ENCODE measurements at regions not wholly inside any gene's neighbourhood (a gene's known extent, or its start where the extent isn't known, plus 50 kb on each side); places are given as distances from the start of the nearest gene placed in this dataset.

DNA sequence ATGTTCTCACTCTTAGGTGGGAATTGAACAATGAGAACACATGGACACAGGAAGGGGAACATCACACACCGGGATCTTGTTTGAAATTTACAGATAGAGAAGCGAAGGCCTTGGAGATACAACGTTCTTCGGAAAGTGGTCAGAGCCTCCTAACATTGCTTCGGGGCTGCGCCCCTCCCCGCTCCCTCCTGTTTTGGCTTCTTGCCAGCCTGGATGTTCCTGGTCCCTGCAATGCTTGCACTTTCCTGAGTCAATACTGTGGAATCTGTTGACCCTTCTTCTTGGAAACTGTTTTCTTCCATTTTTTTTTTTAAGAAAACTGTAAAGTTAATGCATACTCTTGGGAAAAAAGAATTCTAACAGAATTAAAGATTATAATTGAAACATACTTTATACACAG is 360.8 kb downstream of the SOCS6 start:
- DNase-seq (ENCODE audit: extremely low read depth, insufficient read length) = no peak
- Histone ChIP-seq H3K4me3 (replicated peaks; ENCODE audit: low read depth, low read length) (no peak overlapping the region), H3K27me3 (replicated peaks; ENCODE audit: control insufficient read depth, insufficient read depth, low read length) (no peaks in the 10 kb centered on the region), H3K36me3 (ENCODE audit: control insufficient read depth, insufficient read depth, low read length) (no peaks in the 10 kb centered on the region)
- no peak for TF ChIP-seq CTCF (IDR thresholded peaks at IDR 0.05; ENCODE audit: insufficient read depth, low read length, poor library complexity, severe bottlenecking)

GRCh38 chr18:70645971-70646370 is 357.1 kb downstream of the SOCS6 start:
- Histone ChIP-seq H3K36me3 (ENCODE audit: control insufficient read depth, insufficient read depth, low read length) (no peaks in the 10 kb centered on the region), H3K27me3 (replicated peaks; ENCODE audit: control insufficient read depth, insufficient read depth, low read length) (no peaks in the 10 kb centered on the region), H3K4me3 (replicated peaks; ENCODE audit: low read depth, low read length) (no peak overlapping the region)
- no peak for DNase-seq (ENCODE audit: extremely low read depth, insufficient read length)
- no peak for TF ChIP-seq CTCF (IDR thresholded peaks at IDR 0.05; ENCODE audit: insufficient read depth, low read length, poor library complexity, severe bottlenecking)

DNA sequence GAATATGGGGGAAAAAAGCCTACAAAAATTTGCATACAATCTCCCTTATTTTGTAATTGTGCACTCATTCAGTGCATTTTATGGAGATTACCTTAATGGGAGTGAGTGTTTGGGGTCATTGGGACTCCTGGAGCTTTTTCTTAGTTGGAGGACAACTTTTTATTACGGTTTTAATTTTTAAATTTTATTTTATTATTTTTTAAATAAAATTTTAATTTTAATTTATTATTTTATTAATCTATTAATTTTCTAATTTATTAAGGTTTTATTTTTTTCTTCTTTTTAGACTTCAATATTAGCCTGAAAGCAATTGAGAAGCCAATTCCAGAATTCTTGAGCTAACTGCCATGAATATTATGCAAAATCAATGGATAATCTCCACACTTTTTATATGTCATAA is 355.0 kb downstream of the SOCS6 start:
- DNase-seq (ENCODE audit: extremely low read depth, insufficient read length) = no peak
- no peak for TF ChIP-seq CTCF (IDR thresholded peaks at IDR 0.05; ENCODE audit: insufficient read depth, low read length, poor library complexity, severe bottlenecking)
- no peaks in the 10 kb centered on the region for H3K36me3 ChIP-seq (ENCODE audit: control insufficient read depth, insufficient read depth, low read length)
- no peaks in the 10 kb centered on the region for H3K27me3 ChIP-seq (replicated peaks; ENCODE audit: control insufficient read depth, insufficient read depth, low read length)
- H3K4me3 ChIP-seq (replicated peaks; ENCODE audit: low read depth, low read length) = no peak overlapping the region

DNA sequence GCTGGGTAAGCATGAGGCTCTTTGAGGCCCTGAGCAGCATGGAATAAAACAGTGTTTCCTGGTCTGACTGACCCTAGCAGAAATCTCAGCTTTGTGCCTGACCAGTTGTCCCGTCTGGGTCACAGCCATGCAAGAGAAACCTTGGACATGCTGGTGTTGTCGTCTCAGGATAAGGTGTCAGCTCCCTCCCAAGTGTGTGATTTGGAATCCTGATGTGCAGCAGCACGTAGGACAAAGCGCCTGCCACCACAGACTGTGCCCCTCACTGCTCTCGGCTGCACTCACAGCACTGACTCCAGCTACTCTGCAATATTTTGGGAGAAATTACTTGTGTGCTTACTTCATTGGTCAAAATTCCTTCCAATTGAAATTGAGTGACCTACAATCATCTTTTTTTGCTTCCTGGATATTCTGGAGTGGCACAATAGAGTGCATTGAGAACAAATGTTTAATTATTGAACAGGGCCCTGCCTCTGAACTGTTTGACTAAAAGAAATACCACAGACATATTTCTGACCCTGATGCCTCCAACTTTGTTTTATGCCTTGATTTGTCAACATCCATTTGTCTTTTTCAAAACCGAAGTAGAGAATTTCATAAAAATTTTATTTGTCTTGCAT is 352.4 kb downstream of the SOCS6 start:
- no peak for DNase-seq (ENCODE audit: extremely low read depth, insufficient read length)
- TF ChIP-seq CTCF (IDR thresholded peaks at IDR 0.05; ENCODE audit: insufficient read depth, low read length, poor library complexity, severe bottlenecking) = no peak
- no peak overlapping the region for H3K4me3 ChIP-seq (replicated peaks; ENCODE audit: low read depth, low read length)
- no peaks in the 10 kb centered on the region for H3K27me3 ChIP-seq (replicated peaks; ENCODE audit: control insufficient read depth, insufficient read depth, low read length)
- H3K36me3 ChIP-seq (ENCODE audit: control insufficient read depth, insufficient read depth, low read length) = no peaks in the 10 kb centered on the region

DNA sequence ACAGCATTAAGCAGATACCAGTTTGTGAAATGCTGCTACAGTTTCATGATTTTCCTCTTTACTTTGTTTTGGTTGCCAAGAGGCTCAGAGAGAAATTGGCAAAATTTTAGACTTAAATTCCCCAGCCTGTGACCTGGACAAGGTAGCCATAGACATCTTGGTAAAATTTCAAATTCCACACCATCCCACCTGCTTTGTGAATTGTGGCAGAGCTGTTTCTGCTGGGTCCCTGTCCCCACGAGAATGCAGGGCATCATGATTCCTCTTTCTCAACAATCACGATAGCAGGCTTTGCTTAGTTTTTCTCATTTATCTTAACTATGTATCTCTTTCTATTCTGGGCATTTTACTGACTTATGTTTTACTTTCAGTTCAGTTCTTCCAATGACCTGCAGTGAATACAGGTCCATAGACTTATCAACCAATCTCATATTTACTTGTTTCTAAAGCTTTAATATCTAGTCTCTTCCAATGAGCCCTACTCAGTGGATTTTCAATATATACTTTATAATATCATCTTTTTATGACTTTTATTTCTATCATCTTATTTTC is 351.6 kb downstream of the SOCS6 start:
- no peak for DNase-seq (ENCODE audit: extremely low read depth, insufficient read length)
- Histone ChIP-seq H3K4me3 (replicated peaks; ENCODE audit: low read depth, low read length) (no peak overlapping the region), H3K36me3 (ENCODE audit: control insufficient read depth, insufficient read depth, low read length) (no peaks in the 10 kb centered on the region), H3K27me3 (replicated peaks; ENCODE audit: control insufficient read depth, insufficient read depth, low read length) (no peaks in the 10 kb centered on the region)
- no peak for TF ChIP-seq CTCF (IDR thresholded peaks at IDR 0.05; ENCODE audit: insufficient read depth, low read length, poor library complexity, severe bottlenecking)

DNA sequence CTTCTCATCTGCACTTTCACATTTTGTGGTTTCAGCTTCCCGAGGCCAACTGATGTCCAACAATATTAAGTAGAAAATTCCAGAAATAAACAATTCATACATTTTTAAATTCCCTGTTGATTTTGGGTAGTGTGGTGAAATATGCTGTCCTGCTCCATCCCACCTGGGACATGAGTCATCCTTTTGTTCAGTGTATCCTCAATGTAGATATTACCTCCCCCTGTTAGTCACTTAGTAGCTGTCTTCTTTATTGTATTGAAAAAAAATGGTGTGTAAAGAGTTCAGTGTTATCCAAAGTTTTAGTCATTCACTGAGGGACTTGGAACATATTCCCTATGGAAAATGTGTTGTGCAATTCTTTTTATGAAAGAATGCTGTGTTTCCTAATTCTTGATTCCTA is 348.1 kb downstream of the SOCS6 start:
- no peak for DNase-seq (ENCODE audit: extremely low read depth, insufficient read length)
- Histone ChIP-seq H3K4me3 (replicated peaks; ENCODE audit: low read depth, low read length) (no peak overlapping the region), H3K36me3 (ENCODE audit: control insufficient read depth, insufficient read depth, low read length) (no peaks in the 10 kb centered on the region), H3K27me3 (replicated peaks; ENCODE audit: control insufficient read depth, insufficient read depth, low read length) (no peaks in the 10 kb centered on the region)
- no peak for TF ChIP-seq CTCF (IDR thresholded peaks at IDR 0.05; ENCODE audit: insufficient read depth, low read length, poor library complexity, severe bottlenecking)
